Activated CD4-positive, alpha-beta memory T cell treated with anti-CD3 and anti-CD28 coated beads, Interleukin-2, amount 10 ng/mL, durations not matched to agents 7 days and 5 days (primary cell): ENCODE measurements at regions not wholly inside any gene's neighbourhood (a gene's known extent, or its start where the extent isn't known, plus 50 kb on each side); places are given as distances from the start of the nearest gene placed in this dataset.

Experiments used
- CTCF ChIA-PET: fragments of 350-600 bp; sonication (Branson Sonifier 250); formaldehyde crosslinking; loops from one replicate; lab custom pipeline; 2021; ENCODE audit warnings: antibody characterized with exemption, inconsistent platforms; lab: Charles Lee
- POLR2A ChIA-PET: fragments of 350-600 bp; sonication (Branson Sonifier 250); formaldehyde crosslinking; loops from one replicate; lab custom pipeline; 2021; ENCODE audit warnings: antibody characterized with exemption; lab: Charles Lee
- DNase-seq: peaks from one replicate; pipeline ENCODE4 v3.0.0-alpha.2; 2020
- H3K27ac Mint-ChIP-seq: one replicate; pipeline ENCODE4 v1.8.0; 2021; ENCODE audit warnings: mild to moderate bottlenecking, mixed read lengths
- H3K27me3 Mint-ChIP-seq: one replicate; pipeline ENCODE4 v1.8.0; 2021; ENCODE audit warnings: mixed read lengths
- H3K36me3 Mint-ChIP-seq: one replicate; pipeline ENCODE4 v1.8.0; 2021; ENCODE audit warnings: low read depth, mixed read lengths
- H3K4me1 Mint-ChIP-seq: one replicate; pipeline ENCODE4 v1.8.0; 2021; ENCODE audit warnings: mixed read lengths
- H3K4me3 Mint-ChIP-seq: one replicate; pipeline ENCODE4 v1.8.0; 2021; ENCODE audit warnings: mild to moderate bottlenecking, mixed read lengths
- H3K9me3 Mint-ChIP-seq: one replicate; pipeline ENCODE4 v1.8.0; 2021; ENCODE audit warnings: mixed read lengths

GRCh38 chr13:106883976-106884375 is 316.0 kb upstream of the ARGLU1 start:
- H3K4me1 Mint-ChIP-seq: no peaks in the 10 kb centered on the region

GRCh38 chr13:106882246-106882645 is 314.3 kb upstream of the ARGLU1 start:
- H3K27ac Mint-ChIP-seq: no peak overlapping the region
- no peak overlapping the region for H3K4me3 Mint-ChIP-seq
- POLR2A ChIA-PET: no interaction called here
- no peaks in the 10 kb centered on the region for H3K9me3 Mint-ChIP-seq
- no peaks in the 10 kb centered on the region for H3K4me1 Mint-ChIP-seq
- DNase-seq: no peak
- H3K36me3 Mint-ChIP-seq: no peaks in the 10 kb centered on the region
- H3K27me3 Mint-ChIP-seq: no peaks in the 10 kb centered on the region
- CTCF ChIA-PET: no interaction called here

More at GRCh38 chr13:106883976-106884375, 316.0 kb upstream of the ARGLU1 start:
- no peak for DNase-seq
- no peaks in the 10 kb centered on the region for H3K9me3 Mint-ChIP-seq
- no peak overlapping the region for H3K27ac Mint-ChIP-seq
- no peaks in the 10 kb centered on the region for H3K36me3 Mint-ChIP-seq
- ChIA-PET POLR2A (no interaction called here), CTCF (interaction anchor here (0.6 kb wide), 1 partner anchor 406 kb away, joined by 4 read pairs; no protein-coding TSS in a partner anchor)
- H3K4me3 Mint-ChIP-seq: no peak overlapping the region
- no peaks in the 10 kb centered on the region for H3K27me3 Mint-ChIP-seq

- DNase-seq: no peak
- H3K9me3 Mint-ChIP-seq: no peaks in the 10 kb centered on the region
- CTCF ChIA-PET: no interaction called here
These were observed 311.9 kb upstream of the ARGLU1 start for GRCh38 chr13:106879806-106880205.

GRCh38 chr13:106874323-106874722 is 306.4 kb upstream of the ARGLU1 start:
- Mint-ChIP-seq H3K27me3 (no peaks in the 10 kb centered on the region), H3K4me3 (no peak overlapping the region), H3K4me1 (no peaks in the 10 kb centered on the region), H3K27ac (no peak overlapping the region), H3K36me3 (no peaks in the 10 kb centered on the region), H3K9me3 (no peaks in the 10 kb centered on the region)
- no peak for DNase-seq
- POLR2A ChIA-PET: no interaction called here
- CTCF ChIA-PET: no interaction called here

More at GRCh38 chr13:106879806-106880205, 311.9 kb upstream of the ARGLU1 start:
- Mint-ChIP-seq H3K4me1 (no peaks in the 10 kb centered on the region), H3K4me3 (no peak overlapping the region), H3K27me3 (no peaks in the 10 kb centered on the region), H3K27ac (no peak overlapping the region), H3K36me3 (no peaks in the 10 kb centered on the region)
- POLR2A ChIA-PET: no interaction called here

DNA sequence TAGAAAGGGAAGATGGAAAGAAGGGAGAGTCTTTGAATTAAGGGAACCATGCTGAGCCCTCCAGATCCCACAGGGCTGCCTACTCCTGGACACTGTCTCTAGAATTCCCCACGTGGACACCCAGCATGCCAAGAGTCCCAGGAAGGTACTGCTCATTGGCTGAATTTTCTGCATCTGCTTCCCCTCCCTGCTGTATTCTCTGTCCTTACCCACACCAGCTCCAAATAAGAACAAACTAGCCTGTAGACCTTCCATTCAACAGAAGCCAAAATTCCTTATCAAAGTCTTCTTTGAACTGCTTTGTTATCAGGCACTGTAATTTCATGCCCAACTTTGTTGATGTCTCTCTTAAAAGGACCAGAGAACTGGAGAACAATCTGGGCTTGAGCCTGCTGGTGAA is 305.9 kb upstream of the ARGLU1 start:
- no peak overlapping the region for H3K27ac Mint-ChIP-seq
- no peaks in the 10 kb centered on the region for H3K9me3 Mint-ChIP-seq
- POLR2A ChIA-PET: no interaction called here
- H3K4me1 Mint-ChIP-seq: no peaks in the 10 kb centered on the region
- no peaks in the 10 kb centered on the region for H3K27me3 Mint-ChIP-seq
- no peak for DNase-seq
- H3K36me3 Mint-ChIP-seq: no peaks in the 10 kb centered on the region
- H3K4me3 Mint-ChIP-seq: no peak overlapping the region
- CTCF ChIA-PET: no interaction called here

GRCh38 chr13:106867249-106867648 is 299.3 kb upstream of the ARGLU1 start:
- Mint-ChIP-seq H3K27ac (no peak overlapping the region), H3K4me3 (no peak overlapping the region), H3K27me3 (peaks cover 3% of the 10 kb centered on the region), H3K4me1 (no peaks in the 10 kb centered on the region), H3K9me3 (no peaks in the 10 kb centered on the region), H3K36me3 (no peaks in the 10 kb centered on the region)
- no peak for DNase-seq
- CTCF ChIA-PET: no interaction called here
- POLR2A ChIA-PET: no interaction called here

GRCh38 chr13:106865716-106866440 is 297.9 kb upstream of the ARGLU1 start:
- POLR2A ChIA-PET: no interaction called here
- Mint-ChIP-seq H3K27me3 (peaks cover 3% of the 10 kb centered on the region), H3K9me3 (no peaks in the 10 kb centered on the region)

DNA sequence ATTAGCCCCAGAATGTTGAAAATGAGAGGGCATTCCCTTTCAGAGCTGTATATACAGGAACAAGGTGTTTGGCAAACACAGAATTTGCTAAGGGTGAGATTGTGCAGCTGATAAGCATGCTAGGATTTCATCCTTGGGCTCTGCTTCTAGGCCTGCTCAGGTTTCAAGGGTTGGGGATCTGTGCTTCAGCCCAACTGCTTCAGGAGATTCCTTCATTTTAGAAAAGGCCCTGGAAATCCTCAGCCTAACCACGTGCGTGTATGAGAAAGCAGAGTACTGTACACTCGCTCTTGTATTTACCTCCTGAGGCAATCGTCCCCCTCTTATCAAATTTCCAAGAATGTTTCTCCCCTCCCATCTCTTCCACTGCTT is 291.6 kb upstream of the ARGLU1 start:
- H3K9me3 Mint-ChIP-seq: peaks cover 2% of the 10 kb centered on the region
- no peaks in the 10 kb centered on the region for H3K36me3 Mint-ChIP-seq
- no peaks in the 10 kb centered on the region for H3K4me1 Mint-ChIP-seq
- CTCF ChIA-PET: no interaction called here
- DNase-seq: no peak
- H3K27me3 Mint-ChIP-seq: no peaks in the 10 kb centered on the region
- no peak overlapping the region for H3K4me3 Mint-ChIP-seq
- H3K27ac Mint-ChIP-seq: no peak overlapping the region
- POLR2A ChIA-PET: no interaction called here

More at GRCh38 chr13:106865716-106866440, 297.9 kb upstream of the ARGLU1 start:
- no peaks in the 10 kb centered on the region for H3K4me1 Mint-ChIP-seq
- CTCF ChIA-PET: no interaction called here
- H3K4me3 Mint-ChIP-seq: no peak overlapping the region
- no peak for DNase-seq
- H3K36me3 Mint-ChIP-seq: no peaks in the 10 kb centered on the region
- no peak overlapping the region for H3K27ac Mint-ChIP-seq

DNA sequence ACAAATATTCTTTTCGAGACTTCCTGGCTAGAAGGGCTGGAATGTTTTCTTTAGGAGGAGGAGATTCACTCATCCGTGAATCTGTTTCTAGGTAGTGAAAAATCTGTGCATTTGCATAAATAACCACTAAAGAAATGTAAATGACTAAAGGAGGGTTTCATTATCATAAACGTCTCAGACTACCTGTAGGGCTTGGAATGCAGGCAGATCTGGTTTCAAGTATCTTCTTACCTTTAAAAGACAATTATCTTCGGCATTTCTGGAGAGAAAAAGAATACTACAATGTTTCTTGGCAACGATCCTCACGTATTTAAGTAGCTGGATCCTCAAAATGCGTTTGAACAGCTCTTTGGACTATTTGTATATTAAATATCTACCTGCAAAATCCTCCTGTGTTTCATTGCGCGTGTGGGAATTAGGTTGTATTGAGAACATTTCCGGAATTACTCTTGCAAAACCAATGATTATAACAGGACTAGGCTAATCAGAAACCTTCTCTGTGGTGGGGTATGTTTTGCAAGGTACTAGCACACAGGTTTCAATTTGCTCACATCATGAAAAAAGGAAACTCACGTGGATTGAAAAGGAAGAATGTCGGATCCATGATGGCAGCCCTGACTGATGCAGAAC is 291.1 kb upstream of the ARGLU1 start:
- peaks cover 2% of the 10 kb centered on the region for H3K9me3 Mint-ChIP-seq
- no peaks in the 10 kb centered on the region for H3K4me1 Mint-ChIP-seq
- CTCF ChIA-PET: no interaction called here

DNA sequence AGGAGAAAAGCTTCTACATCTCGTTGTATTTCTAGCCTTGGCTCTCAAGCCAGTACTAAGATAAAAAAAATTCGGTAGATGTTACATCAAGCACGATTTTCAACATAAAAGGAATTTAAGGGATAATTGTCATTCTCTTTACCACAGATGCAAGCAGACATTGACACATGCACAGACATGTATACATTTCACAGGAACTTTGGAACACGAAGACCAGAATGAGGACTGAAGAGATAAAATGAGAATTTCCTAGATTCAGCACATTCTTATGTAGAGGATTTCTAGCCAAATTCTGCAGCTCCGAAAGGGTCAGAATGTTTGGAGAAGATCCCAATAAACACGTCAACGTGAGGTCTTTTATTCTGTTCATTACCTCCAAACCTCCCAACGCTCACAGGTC is 284.5 kb upstream of the ARGLU1 start:
- Mint-ChIP-seq H3K27me3 (no peaks in the 10 kb centered on the region), H3K9me3 (peaks cover 2% of the 10 kb centered on the region), H3K4me3 (no peak overlapping the region), H3K4me1 (no peaks in the 10 kb centered on the region), H3K36me3 (no peaks in the 10 kb centered on the region), H3K27ac (no peak overlapping the region)
- DNase-seq: no peak
- CTCF ChIA-PET: no interaction called here
- POLR2A ChIA-PET: no interaction called here

More for the DNA sequence above, 291.1 kb upstream of the ARGLU1 start:
- Mint-ChIP-seq H3K27ac (no peak overlapping the region), H3K4me3 (no peak overlapping the region), H3K27me3 (no peaks in the 10 kb centered on the region), H3K36me3 (no peaks in the 10 kb centered on the region)
- DNase-seq: no peak
- POLR2A ChIA-PET: no interaction called here

- Mint-ChIP-seq H3K4me1 (no peaks in the 10 kb centered on the region), H3K36me3 (no peaks in the 10 kb centered on the region), H3K4me3 (no peak overlapping the region), H3K9me3 (no peaks in the 10 kb centered on the region), H3K27me3 (no peaks in the 10 kb centered on the region), H3K27ac (no peak overlapping the region)
- ChIA-PET POLR2A (no interaction called here), CTCF (no interaction called here)
- no peak for DNase-seq
These were observed 283.2 kb upstream of the ARGLU1 start for GRCh38 chr13:106850973-106851650.

DNA sequence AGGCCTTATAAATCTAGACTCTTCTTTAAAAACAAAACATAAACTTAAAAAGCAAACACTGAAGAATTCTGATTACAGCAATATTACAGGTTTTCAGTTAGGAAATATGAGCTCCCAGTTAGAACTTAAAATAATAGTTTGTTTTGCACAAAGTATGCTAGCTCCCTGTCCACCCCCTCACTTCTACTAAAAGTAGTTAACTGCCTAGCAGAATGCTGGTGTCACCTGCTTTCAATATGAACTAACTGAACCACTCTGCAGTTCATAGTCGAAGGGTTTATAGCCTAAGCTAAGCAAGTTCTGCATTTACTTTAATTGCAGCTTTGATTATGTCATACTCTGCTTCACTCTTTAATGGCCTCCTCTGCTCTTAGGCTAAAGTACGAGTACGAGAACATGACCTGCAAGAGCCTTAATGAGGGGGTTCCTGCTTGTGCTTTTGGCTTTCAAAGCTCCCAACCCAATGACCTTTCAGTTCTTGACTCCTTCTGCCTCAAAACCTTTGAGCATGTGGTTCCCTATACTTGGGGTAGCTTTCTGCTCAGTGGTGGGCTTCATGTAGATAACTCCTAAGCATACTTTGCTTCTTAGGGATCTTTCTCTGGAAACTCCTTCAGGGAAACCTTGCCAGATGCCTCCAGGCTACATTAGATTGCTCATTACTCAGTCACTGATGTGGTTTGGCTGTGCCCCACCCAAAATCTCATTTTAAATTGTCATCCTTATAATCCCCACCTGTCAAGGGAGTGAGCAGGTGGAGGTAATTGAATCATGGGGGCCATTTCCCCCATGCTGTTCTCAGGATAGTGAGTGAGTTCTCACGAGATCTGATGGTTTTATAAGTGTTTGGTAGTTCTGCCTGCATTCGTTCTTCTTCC is 278.9 kb upstream of the ARGLU1 start:
- Mint-ChIP-seq H3K27me3 (no peaks in the 10 kb centered on the region), H3K36me3 (no peaks in the 10 kb centered on the region), H3K27ac (no peak overlapping the region), H3K9me3 (no peaks in the 10 kb centered on the region), H3K4me3 (no peak overlapping the region), H3K4me1 (no peaks in the 10 kb centered on the region)
- ChIA-PET CTCF (no interaction called here), POLR2A (no interaction called here)
- DNase-seq: no peak
